ENCODE measurements at regions not wholly inside any gene's neighbourhood (a gene's known extent, or its start where the extent isn't known, plus 50 kb on each side); places are given as distances from the start of the nearest gene placed in this dataset.

DNA sequence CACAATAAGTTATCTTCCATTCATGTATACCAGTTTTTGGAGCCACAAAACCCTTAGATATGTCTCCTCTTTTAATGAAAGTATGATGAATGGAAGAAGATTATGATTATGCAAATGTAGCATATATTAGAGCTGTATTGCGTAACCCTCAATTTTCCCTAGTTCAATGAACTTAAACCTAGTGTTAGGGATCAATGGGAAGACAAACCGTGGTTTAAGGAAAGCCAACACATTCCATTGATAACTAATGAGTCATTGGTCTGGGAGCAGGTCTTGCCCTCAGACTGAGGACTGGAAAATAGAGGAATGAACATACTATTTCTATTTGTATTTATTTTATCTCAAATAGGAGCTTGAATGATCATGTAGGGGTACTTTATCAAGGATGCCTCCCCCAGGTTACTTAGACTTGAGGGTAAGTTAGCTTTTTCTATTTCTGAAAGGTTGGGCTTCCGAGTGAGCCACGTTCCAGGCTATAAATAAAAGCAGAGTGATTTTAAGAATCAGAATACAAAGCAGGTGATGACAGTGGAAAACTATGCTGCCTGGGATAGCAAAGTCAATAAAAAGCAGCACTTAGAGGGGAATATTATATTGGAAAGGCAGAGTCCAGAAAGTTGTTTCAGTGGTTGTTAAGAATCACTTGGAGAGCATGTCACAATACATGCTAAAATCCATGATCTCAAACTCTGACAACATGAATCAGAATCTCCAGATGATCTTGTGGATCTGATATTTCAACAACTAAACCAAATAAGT, 356.0 kb downstream of the ADAM29 start:
- TF ChIP-seq, protein P1, sequence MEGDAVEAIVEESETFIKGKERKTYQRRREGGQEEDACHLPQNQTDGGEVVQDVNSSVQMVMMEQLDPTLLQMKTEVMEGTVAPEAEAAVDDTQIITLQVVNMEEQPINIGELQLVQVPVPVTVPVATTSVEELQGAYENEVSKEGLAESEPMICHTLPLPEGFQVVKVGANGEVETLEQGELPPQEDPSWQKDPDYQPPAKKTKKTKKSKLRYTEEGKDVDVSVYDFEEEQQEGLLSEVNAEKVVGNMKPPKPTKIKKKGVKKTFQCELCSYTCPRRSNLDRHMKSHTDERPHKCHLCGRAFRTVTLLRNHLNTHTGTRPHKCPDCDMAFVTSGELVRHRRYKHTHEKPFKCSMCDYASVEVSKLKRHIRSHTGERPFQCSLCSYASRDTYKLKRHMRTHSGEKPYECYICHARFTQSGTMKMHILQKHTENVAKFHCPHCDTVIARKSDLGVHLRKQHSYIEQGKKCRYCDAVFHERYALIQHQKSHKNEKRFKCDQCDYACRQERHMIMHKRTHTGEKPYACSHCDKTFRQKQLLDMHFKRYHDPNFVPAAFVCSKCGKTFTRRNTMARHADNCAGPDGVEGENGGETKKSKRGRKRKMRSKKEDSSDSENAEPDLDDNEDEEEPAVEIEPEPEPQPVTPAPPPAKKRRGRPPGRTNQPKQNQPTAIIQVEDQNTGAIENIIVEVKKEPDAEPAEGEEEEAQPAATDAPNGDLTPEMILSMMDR (conservative IDR thresholded peaks at IDR 0.05; ENCODE audit: low read length), result no peak
- TF ChIP-seq EZH2phosphoT487 (IDR thresholded peaks at IDR 0.05; ENCODE audit: borderline replicate concordance, low read depth, low read length), result no peak

Data from OCI-LY7 (cell line).